ENCODE measurements at regions not wholly inside any gene's neighbourhood (a gene's known extent, or its start where the extent isn't known, plus 50 kb on each side); places are given as distances from the start of the nearest gene placed in this dataset.

GRCh38 chr4:185915817-185916216 lies 103.8 kb upstream of the SORBS2 start:
- ChIA-PET CTCF (no interaction called here), POLR2A (interaction anchor here (0.6 kb wide), 1 partner anchor 353 kb away, joined by 3 read pairs; no protein-coding TSS in a partner anchor)
- no peaks in the 10 kb centered on the region for H3K27me3 Mint-ChIP-seq (ENCODE audit: low read depth)
- 0 out of 2 replicates have a peak, but pooled peaks cover 2% of the 10 kb centered on the region for H3K36me3 Mint-ChIP-seq
- DNase-seq (ENCODE audit: low spot score) (no peak), ATAC-seq (no peak)
- peaks cover 4% of the 10 kb centered on the region for H3K9me3 Mint-ChIP-seq
- peaks cover 52% of the 10 kb centered on the region for H3K4me1 Mint-ChIP-seq
- H3K27ac Mint-ChIP-seq = no peak overlapping the region
- no peak for TF ChIP-seq TCF7 (CRISPR knock-in tag; IDR thresholded peaks at IDR 0.05; ENCODE audit: low read depth)
- H3K4me3 Mint-ChIP-seq = no peak overlapping the region

- H3K27me3 Mint-ChIP-seq (ENCODE audit: low read depth) = no peaks in the 10 kb centered on the region
- ChIA-PET POLR2A (interaction anchor here (0.6 kb wide), 1 partner anchor 354 kb away, joined by 3 read pairs; no protein-coding TSS in a partner anchor), CTCF (interaction anchor here (0.8 kb wide), 1 partner anchor 106 kb away, joined by 6 read pairs; no protein-coding TSS in a partner anchor)
- ATAC-seq = no peak; the same call in 1 of the 2 replicates
- no peak overlapping the region for H3K4me3 Mint-ChIP-seq
- no peak overlapping the region for H3K27ac Mint-ChIP-seq
- no peak for DNase-seq (ENCODE audit: low spot score)
- TF ChIP-seq IRF1 (CRISPR knock-in tag; IDR thresholded peaks at IDR 0.05) (no peak), CTCF (IDR thresholded peaks at IDR 0.05) (no peak), RORB (CRISPR knock-in tag; IDR thresholded peaks at IDR 0.05) (no peak), EMX1 (CRISPR knock-in tag; IDR thresholded peaks at IDR 0.05) (no peak), CREM (CRISPR knock-in tag; IDR thresholded peaks at IDR 0.05) (no peak), ESRRA (CRISPR knock-in tag; IDR thresholded peaks at IDR 0.05; ENCODE audit: borderline replicate concordance) (no peak), RELA (CRISPR knock-in tag; IDR thresholded peaks at IDR 0.05; ENCODE audit: borderline replicate concordance) (no peak), SMAD4 (CRISPR knock-in tag; IDR thresholded peaks at IDR 0.05) (no peak), GTF2I (CRISPR knock-in tag; conservative IDR thresholded peaks at IDR 0.05) (no peak), ERG (CRISPR knock-in tag; IDR thresholded peaks at IDR 0.05) (no peak)
- H3K4me1 Mint-ChIP-seq = peaks cover 56% of the 10 kb centered on the region
- 0 out of 2 replicates have a peak, but pooled peaks cover 2% of the 10 kb centered on the region for H3K36me3 Mint-ChIP-seq
- H3K9me3 Mint-ChIP-seq = peaks cover 4% of the 10 kb centered on the region
Observed at GRCh38 chr4:185916231-185916630, 104.2 kb upstream of the SORBS2 start.

GRCh38 chr4:185916683-185917082 lies 104.7 kb upstream of the SORBS2 start:
- H3K4me1 Mint-ChIP-seq = peaks cover 60% of the 10 kb centered on the region
- H3K9me3 Mint-ChIP-seq = peaks cover 4% of the 10 kb centered on the region
- H3K27me3 Mint-ChIP-seq (ENCODE audit: low read depth) = no peaks in the 10 kb centered on the region
- ATAC-seq = peak; percentile 86
- no peak overlapping the region for H3K27ac Mint-ChIP-seq
- H3K36me3 Mint-ChIP-seq = 0 out of 2 replicates have a peak, but pooled peaks cover 2% of the 10 kb centered on the region
- no peak for DNase-seq (ENCODE audit: low spot score)
- ChIA-PET CTCF (interaction anchor here (0.8 to 0.9 kb wide), 2 partner anchors 71 to 105 kb away, joined by 3 to 6 read pairs; no protein-coding TSS in a partner anchor), POLR2A (no interaction called here)
- no peak overlapping the region for H3K4me3 Mint-ChIP-seq
- TF ChIP-seq USF2 (CRISPR knock-in tag; IDR thresholded peaks at IDR 0.05) (no peak), ZNF232 (CRISPR knock-in tag; IDR thresholded peaks at IDR 0.05) (no peak), ARID4B (CRISPR knock-in tag; IDR thresholded peaks at IDR 0.05; ENCODE audit: borderline replicate concordance) (no peak), FOXP1 (CRISPR knock-in tag; IDR thresholded peaks at IDR 0.05; ENCODE audit: borderline replicate concordance) (no peak), EMX1 (CRISPR knock-in tag; IDR thresholded peaks at IDR 0.05) (no peak), PRRX2 (CRISPR knock-in tag; IDR thresholded peaks at IDR 0.05) (no peak), E2F5 (CRISPR knock-in tag; IDR thresholded peaks at IDR 0.05) (no peak), RELA (CRISPR knock-in tag; IDR thresholded peaks at IDR 0.05; ENCODE audit: borderline replicate concordance) (no peak), TEAD4 (CRISPR knock-in tag; IDR thresholded peaks at IDR 0.05) (no peak), MXD4 (CRISPR knock-in tag; IDR thresholded peaks at IDR 0.05; ENCODE audit: borderline replicate concordance) (no peak), NFATC4 (CRISPR knock-in tag; IDR thresholded peaks at IDR 0.05) (no peak), ZNF263 (CRISPR knock-in tag; IDR thresholded peaks at IDR 0.05; ENCODE audit: low read depth) (no peak), ERG (CRISPR knock-in tag; IDR thresholded peaks at IDR 0.05) (no peak)
